Ascending aorta (tissue), 2 donors: ENCODE measurements at regions not wholly inside any gene's neighbourhood (a gene's known extent, or its start where the extent isn't known, plus 50 kb on each side); places are given as distances from the start of the nearest gene placed in this dataset.
"Not testable (repeated sequence)": the region's sequence is repeated elsewhere in the genome, so short reads cannot be mapped to it uniquely, and the experiment has no call there.

Experiments used
- DNase-seq, 2 donors: peaks; one replicate each; pipeline ENCODE4 v3.0.0-alpha.2; 2019; ENCODE audit warnings: low spot score in 2 of 2
- H3K27ac ChIP-seq, 2 donors: fragments of 200-600 bp; sonication (generic); one replicate each; pipeline ENCODE4 v1.5.1; 2016 to 2017; ENCODE audit warnings: mild to moderate bottlenecking in 1 of 2
- H3K27me3 ChIP-seq: fragments of 200-600 bp; sonication (generic); one replicate; pipeline ENCODE4 v1.5.1; 2017
- H3K36me3 ChIP-seq, 2 donors: fragments of 200-600 bp; sonication (generic); one replicate each; pipeline ENCODE4 v1.5.1; 2016
- H3K4me1 ChIP-seq, 2 donors: fragments of 200-600 bp; sonication (generic); one replicate each; pipeline ENCODE4 v1.5.1; 2016 to 2017; ENCODE audit warnings: mild to moderate bottlenecking in 1 of 2
- H3K4me3 ChIP-seq, 2 donors: fragments of 200-600 bp; sonication (generic); one replicate each; pipeline ENCODE4 v1.5.1; 2016 to 2017; ENCODE audit warnings: mild to moderate bottlenecking in 1 of 2
- H3K9me3 ChIP-seq, 2 donors: fragments of 200-600 bp; sonication (generic); one replicate each; pipeline ENCODE4 v1.5.1; 2016
- intact Hi-C: fragments of 100-400 bp; cut with DNase I; formaldehyde crosslinking; loops from one replicate; pipeline ENCODE4 v1.15.1; 2023
- TF ChIP-seq, protein P1 (sequence below), 3 experiments: fragments of 200-600 bp in 2 of 3; fragments of 450-650 bp in 1 of 3; sonication (generic) in 2 of 3; IDR thresholded peaks; one replicate each; pipeline ENCODE4 v1.5.1; 2016 to 2019; ENCODE audit warnings: antibody characterized with exemption in 3 of 3, mild to moderate bottlenecking in 1 of 3, moderate library complexity in 1 of 3

GRCh38 chr2:12618576-12618975 lies 98.2 kb upstream of the TRIB2 start:
- intact Hi-C loops, result no loop called here
- TF ChIP-seq, protein P1, sequence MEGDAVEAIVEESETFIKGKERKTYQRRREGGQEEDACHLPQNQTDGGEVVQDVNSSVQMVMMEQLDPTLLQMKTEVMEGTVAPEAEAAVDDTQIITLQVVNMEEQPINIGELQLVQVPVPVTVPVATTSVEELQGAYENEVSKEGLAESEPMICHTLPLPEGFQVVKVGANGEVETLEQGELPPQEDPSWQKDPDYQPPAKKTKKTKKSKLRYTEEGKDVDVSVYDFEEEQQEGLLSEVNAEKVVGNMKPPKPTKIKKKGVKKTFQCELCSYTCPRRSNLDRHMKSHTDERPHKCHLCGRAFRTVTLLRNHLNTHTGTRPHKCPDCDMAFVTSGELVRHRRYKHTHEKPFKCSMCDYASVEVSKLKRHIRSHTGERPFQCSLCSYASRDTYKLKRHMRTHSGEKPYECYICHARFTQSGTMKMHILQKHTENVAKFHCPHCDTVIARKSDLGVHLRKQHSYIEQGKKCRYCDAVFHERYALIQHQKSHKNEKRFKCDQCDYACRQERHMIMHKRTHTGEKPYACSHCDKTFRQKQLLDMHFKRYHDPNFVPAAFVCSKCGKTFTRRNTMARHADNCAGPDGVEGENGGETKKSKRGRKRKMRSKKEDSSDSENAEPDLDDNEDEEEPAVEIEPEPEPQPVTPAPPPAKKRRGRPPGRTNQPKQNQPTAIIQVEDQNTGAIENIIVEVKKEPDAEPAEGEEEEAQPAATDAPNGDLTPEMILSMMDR (IDR thresholded peaks at IDR 0.05), result no peak
- no peaks in the 10 kb centered on the region for H3K27me3 ChIP-seq
- no peak overlapping the region for H3K4me3 ChIP-seq
- no peak overlapping the region for H3K27ac ChIP-seq
- no peak for DNase-seq
- H3K4me1 ChIP-seq, result no peaks in the 10 kb centered on the region
- H3K36me3 ChIP-seq, result no peaks in the 10 kb centered on the region
- no peaks in the 10 kb centered on the region for H3K9me3 ChIP-seq

GRCh38 chr2:12619975-12620374 lies 96.8 kb upstream of the TRIB2 start:
- Histone ChIP-seq H3K4me1 (no peaks in the 10 kb centered on the region), H3K36me3 (no peaks in the 10 kb centered on the region), H3K27ac (no peak overlapping the region), H3K4me3 (no peak overlapping the region), H3K27me3 (no peaks in the 10 kb centered on the region), H3K9me3 (no peaks in the 10 kb centered on the region)
- intact Hi-C loops, result no loop called here
- TF ChIP-seq, protein P1 (IDR thresholded peaks at IDR 0.05), result no peak
- no peak for DNase-seq

DNA sequence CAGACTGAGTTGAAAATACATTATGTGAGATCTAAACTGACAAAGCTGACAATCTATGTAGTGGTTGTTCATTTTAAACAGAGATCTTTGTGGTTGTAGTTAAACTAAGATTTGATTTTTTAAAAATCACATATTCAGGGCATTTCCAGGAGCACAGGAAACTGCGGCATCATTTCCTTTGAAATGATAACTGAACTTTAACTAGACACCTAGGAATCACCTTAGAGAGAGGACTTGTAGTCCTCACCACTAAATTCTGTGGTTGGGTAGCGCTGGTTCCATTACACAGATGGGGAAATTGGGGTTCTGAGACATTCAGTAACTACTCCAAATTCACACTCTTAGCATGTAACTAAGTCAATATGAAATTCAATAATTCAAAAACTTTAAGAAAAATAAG lies 96.0 kb upstream of the TRIB2 start:
- TF ChIP-seq, protein P1 (IDR thresholded peaks at IDR 0.05), result no peak
- no peak overlapping the region for H3K27ac ChIP-seq
- H3K4me3 ChIP-seq, result no peak overlapping the region
- no peaks in the 10 kb centered on the region for H3K9me3 ChIP-seq
- no peaks in the 10 kb centered on the region for H3K27me3 ChIP-seq
- intact Hi-C loops, result no loop called here
- DNase-seq, result no peak
- no peaks in the 10 kb centered on the region for H3K36me3 ChIP-seq
- no peaks in the 10 kb centered on the region for H3K4me1 ChIP-seq

DNA sequence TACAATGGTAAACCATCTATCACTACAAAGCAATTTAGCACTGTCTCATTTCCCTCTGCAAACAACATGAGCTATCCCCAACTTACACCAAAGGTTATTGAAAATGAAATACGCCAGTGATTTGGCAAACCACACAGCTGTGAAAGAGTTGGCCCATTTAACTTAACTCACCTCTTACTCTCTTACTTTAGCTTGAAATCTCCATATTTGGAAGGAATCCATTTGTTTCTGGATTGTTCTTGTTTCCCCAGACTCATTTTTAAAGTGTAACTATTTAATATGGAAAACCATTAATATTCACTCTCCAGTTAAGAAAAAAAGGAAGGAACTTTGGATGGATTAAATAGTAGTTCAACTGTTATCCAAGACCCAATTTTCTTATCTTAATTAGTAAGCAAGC lies 93.7 kb upstream of the TRIB2 start:
- no peak overlapping the region for H3K27ac ChIP-seq
- H3K9me3 ChIP-seq, result no peaks in the 10 kb centered on the region
- H3K36me3 ChIP-seq, result no peaks in the 10 kb centered on the region
- no peak overlapping the region for H3K4me3 ChIP-seq
- TF ChIP-seq, protein P1 (IDR thresholded peaks at IDR 0.05), result no peak
- H3K27me3 ChIP-seq, result no peaks in the 10 kb centered on the region
- intact Hi-C loops, result no loop called here
- no peak for DNase-seq
- no peaks in the 10 kb centered on the region for H3K4me1 ChIP-seq

GRCh38 chr2:12624384-12624783 lies 92.4 kb upstream of the TRIB2 start:
- no peaks in the 10 kb centered on the region for H3K27me3 ChIP-seq
- H3K36me3 ChIP-seq, result no peaks in the 10 kb centered on the region
- H3K9me3 ChIP-seq, result no peaks in the 10 kb centered on the region
- H3K4me3 ChIP-seq, result no peak overlapping the region
- no peaks in the 10 kb centered on the region for H3K4me1 ChIP-seq
- no peak overlapping the region for H3K27ac ChIP-seq
- TF ChIP-seq, protein P1 (IDR thresholded peaks at IDR 0.05), result no peak
- DNase-seq, result no peak
- intact Hi-C loops, result no loop called here

DNA sequence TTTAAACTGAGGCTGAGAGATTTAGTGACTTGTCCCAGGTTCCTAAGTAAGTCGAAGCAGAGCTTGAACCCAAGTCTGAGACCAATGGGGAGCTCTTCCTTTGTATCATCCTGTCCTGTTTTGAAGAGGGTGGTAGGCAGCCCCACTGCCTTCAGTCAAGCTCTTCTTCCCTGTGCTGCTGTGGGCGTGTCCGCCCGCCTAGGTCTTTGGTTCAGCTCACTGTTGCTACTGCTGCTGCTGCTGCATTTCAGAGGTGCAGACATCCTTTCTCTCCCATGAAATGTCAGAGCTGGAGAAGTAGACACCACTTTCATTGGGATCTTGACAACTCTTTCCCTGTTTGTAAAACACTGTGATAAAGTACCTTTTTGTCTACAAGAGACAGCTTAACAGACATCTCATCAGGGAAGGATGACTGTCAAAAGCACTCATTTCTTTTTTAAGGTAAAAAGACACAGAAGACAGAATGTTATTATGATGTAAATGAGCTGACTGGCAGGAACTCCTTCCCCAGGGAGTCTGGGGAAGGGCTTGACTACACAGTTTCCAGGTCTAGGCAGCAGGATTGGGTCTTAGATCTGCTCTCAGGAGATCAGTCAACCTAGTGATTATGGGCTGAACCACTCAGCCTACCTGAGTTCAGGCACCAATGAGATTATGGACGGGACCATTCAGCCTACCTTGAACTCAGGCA lies 91.7 kb upstream of the TRIB2 start:
- DNase-seq, result no peak
- intact Hi-C loops, result no loop called here
- no peak overlapping the region for H3K27ac ChIP-seq
- H3K27me3 ChIP-seq, result no peaks in the 10 kb centered on the region
- H3K9me3 ChIP-seq, result no peaks in the 10 kb centered on the region
- TF ChIP-seq, protein P1 (IDR thresholded peaks at IDR 0.05), result no peak
- no peak overlapping the region for H3K4me3 ChIP-seq
- no peaks in the 10 kb centered on the region for H3K4me1 ChIP-seq
- no peaks in the 10 kb centered on the region for H3K36me3 ChIP-seq

- H3K27ac ChIP-seq, DNase-seq, H3K36me3 ChIP-seq, H3K4me3 ChIP-seq, H3K4me1 ChIP-seq, H3K27me3 ChIP-seq, H3K9me3 ChIP-seq, intact Hi-C loops: not testable (repeated sequence)
Observed at GRCh38 chr2:12628541-12628940, 88.2 kb upstream of the TRIB2 start.
